ENCODE measurements at regions not wholly inside any gene's neighbourhood (a gene's known extent, or its start where the extent isn't known, plus 50 kb on each side); places are given as distances from the start of the nearest gene placed in this dataset.

GRCh38 chr6:91708534-91708933, 1121.7 kb upstream of the MAP3K7 start:
- no peak for DNase-seq (ENCODE audit: low spot score)

DNA sequence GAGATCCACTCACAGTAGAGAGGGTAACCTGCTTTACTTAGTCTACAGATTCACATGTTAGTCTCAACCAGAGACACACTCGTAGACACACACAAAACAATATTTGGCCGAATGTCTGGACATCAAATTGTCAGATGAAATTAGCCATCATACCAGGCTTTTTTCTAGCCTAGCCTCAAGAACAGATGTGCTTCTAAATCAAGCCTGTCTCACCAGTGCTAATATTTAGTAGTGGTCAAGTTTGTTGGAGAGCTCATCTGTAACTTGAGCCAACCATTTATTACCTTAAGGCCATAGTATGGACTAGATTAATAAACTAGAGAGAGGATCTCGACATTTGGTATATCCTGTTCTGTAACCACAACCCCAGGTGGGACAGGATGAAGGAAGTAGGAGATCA, 1118.8 kb upstream of the MAP3K7 start:
- DNase-seq (ENCODE audit: low spot score), result no peak

- no peak for DNase-seq (ENCODE audit: low spot score)
Observed at GRCh38 chr6:91704531-91704930, 1117.7 kb upstream of the MAP3K7 start.

GRCh38 chr6:91697010-91697695, 1110.3 kb upstream of the MAP3K7 start:
- no peak for DNase-seq (ENCODE audit: low spot score)

DNA sequence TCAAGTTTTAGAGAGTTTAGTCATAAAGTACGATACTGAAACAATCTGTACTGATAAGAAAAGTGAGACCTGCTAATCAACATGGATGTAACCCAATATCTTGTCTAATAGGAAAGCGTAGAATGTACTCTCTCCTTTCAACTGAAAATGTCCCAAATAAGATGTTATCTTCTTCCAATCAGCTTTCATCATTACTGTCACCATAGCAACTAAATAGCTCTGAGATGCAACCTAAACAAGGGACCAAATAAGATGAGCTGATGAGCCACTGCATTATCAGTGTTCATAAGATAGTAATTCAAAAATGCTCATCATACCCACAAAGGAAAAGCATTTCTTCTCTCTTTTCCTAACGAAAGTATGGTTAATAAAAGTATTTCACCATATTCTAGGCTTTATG, 1108.3 kb upstream of the MAP3K7 start:
- no peak for DNase-seq (ENCODE audit: low spot score)

- DNase-seq (ENCODE audit: low spot score), result no peak
Observed at GRCh38 chr6:91694016-91694654, 1107.3 kb upstream of the MAP3K7 start.

DNA sequence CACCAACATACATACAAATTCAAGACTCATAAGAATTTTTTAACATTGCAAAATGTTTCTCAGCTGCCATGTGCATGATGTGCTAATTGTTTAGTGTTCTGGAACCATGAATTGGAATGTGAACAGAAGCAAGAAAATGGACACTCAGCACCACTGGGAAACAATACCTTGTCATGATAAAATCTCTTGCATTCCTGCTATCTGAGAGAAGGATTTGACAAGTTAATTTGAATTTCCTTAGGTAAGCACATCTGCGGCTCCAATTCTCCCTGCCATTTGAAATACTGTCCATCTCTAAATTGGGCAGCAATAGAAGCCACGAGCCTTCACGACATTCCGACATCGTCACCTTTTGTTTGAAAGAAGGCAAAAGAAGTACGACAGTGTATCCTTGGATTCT, 1104.6 kb upstream of the MAP3K7 start:
- no peak for DNase-seq (ENCODE audit: low spot score)

- DNase-seq (ENCODE audit: low spot score), result no peak
Observed at GRCh38 chr6:91683240-91683639, 1096.4 kb upstream of the MAP3K7 start.

GRCh38 chr6:91681296-91681695, 1094.4 kb upstream of the MAP3K7 start:
- no peak for DNase-seq (ENCODE audit: low spot score)

DNA sequence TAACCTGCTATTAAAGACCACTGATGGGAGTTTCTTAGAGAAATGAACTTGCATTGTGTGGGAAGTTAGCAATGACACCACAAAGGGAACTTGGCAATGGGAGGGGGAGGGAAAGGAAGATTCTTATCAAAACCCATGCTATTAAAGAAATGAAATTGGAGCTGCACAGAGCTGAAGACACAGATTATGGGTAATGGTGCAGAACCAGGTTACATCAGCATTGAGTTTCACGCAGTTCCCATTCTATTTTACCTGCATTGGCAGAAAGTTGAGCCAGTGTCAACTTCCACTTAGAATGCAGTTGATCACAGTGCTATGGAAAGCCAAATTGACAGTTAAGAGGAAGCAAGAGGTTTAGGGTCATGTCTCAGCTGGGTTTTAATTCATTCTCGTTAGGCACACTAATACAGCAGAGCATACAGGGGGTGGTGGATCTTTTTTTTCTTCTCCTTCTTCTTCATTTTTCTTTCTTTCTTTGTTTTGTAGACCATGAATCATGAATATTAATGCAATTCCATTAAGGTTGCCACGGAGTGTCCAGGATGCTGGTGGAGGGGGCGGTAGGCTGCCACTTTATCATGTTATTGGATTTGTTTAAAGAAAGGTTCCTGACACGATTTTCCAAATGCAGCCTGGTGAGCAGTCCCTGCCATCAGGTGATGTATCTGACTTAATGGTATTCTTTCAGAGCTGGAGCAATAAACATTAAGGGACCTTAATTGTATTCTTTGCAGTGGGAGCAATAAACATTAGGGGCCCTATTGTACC, 1092.0 kb upstream of the MAP3K7 start:
- DNase-seq (ENCODE audit: low spot score), result no peak

DNA sequence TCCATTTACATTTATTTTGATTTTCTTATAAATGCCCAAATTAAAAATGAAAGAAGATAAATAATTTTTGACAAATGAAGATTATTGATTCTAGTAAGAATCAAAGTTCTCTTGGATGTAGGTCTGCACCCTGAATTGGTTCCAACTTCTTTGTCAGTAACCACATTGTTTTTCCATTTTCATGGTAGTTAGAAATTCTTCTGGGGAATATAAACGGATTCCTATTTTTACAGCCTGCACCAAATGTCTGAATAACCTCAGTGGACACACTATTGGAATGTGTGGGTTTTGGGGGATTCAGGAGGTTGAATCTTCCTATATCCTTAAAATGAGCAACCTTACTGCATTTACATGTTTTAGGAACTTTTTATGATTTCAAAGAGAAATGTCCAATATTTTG, 1085.3 kb upstream of the MAP3K7 start:
- no peak for DNase-seq (ENCODE audit: low spot score)

DNA sequence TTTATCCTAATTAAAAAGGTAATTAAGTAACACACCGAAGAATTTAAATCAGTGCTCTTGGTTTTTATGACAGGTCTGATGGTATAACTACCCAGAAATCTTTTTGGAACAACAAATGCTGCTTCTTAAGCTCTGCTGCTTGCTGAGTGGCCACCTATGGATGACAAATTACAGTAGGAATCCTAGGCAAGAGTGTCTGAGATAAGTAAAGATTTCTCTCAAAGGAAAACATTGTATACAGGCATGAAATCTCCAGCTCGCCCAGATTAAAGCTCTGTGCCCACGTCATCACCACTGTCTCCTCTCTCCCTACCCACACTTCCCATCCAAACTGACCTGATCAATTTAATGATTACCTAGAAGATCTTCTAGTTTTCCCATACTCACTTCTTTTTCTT, 1083.0 kb upstream of the MAP3K7 start:
- no peak for DNase-seq (ENCODE audit: low spot score)

DNA sequence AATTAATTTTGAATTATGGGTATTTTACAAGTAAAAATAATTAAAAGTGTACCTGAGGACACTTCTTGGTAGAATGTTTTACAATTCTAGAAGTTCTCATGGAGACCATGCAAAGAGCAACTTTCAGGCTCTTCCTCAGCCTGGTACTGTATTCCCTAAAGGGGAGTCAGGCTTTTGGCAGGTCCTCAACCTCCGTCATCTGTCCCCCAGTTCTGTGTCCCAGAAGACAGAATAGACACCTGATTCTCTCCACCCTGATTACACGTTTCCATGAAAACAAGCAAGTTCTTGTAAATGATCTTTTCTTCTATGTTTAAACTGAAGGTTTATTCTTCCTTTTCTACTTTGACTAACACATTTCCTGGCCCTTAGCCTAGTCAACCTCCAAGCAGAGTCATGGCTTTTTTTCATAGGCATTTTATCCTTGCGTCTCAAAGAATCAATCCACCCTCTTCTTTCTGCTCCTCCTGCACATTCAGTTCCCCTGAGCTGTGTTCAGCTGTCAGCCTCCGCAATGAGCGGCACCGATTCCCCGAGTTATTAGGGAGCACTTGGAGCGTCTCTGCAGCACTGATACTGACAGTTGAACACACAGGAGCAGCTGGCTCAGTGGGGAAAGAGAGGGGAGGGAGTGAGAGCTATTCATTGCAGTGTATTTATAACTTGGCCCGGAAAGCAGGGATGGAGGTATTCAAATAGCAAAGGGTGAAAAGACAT, 1082.4 kb upstream of the MAP3K7 start:
- DNase-seq (ENCODE audit: low spot score), result no peak

- no peak for DNase-seq (ENCODE audit: low spot score)
Observed at GRCh38 chr6:91667596-91667995, 1080.7 kb upstream of the MAP3K7 start.

- no peak for DNase-seq (ENCODE audit: low spot score)
Observed at GRCh38 chr6:91664327-91664959, 1077.6 kb upstream of the MAP3K7 start.

DNA sequence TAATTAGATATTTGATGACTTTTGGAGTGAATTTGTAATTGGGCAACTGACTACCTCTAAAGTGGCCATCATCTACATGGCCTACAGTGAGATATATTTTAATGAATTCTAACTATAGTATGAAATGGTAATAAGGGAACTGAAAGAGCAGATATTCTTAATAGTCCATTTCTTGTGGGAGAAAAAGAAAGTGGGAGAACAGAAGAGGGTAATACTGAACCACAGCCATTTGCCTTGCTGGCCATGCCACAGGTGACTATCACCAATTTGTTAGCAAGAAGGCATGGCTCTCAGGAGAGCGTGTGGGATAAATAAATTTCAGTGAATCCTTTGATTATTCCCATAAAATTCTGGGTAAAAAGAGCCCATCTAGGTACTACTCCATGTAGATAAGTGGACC, 1074.0 kb upstream of the MAP3K7 start:
- DNase-seq (ENCODE audit: low spot score), result no peak

GRCh38 chr6:91659891-91660290, 1073.0 kb upstream of the MAP3K7 start:
- DNase-seq (ENCODE audit: low spot score), result no peak

- no peak for DNase-seq (ENCODE audit: low spot score)
Observed at GRCh38 chr6:91654793-91655192, 1067.9 kb upstream of the MAP3K7 start.

GRCh38 chr6:91654357-91654756, 1067.5 kb upstream of the MAP3K7 start:
- DNase-seq (ENCODE audit: low spot score), result no peak

DNA sequence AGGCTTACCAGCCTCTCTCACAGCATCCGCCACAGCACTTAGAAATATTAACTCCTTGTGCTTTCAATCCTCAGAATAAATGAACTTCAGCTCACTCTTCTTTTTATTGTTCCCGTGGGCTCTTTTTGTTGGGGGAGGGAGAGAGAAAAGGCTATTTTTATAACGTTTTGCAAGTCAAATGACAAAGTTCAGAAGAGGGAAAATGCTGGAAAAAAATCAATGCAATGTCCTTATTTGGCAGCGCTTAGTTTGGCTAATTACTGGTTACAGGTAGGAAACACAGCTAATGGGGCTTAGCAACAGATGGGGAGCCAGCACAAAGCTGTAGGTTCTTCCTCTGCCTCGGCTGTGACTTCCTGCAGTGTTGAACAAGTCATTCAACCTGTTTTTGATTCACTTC, 1067.0 kb upstream of the MAP3K7 start:
- no peak for DNase-seq (ENCODE audit: low spot score)

- DNase-seq (ENCODE audit: low spot score), result no peak
Observed at GRCh38 chr6:91653076-91653723, 1066.3 kb upstream of the MAP3K7 start.

DNA sequence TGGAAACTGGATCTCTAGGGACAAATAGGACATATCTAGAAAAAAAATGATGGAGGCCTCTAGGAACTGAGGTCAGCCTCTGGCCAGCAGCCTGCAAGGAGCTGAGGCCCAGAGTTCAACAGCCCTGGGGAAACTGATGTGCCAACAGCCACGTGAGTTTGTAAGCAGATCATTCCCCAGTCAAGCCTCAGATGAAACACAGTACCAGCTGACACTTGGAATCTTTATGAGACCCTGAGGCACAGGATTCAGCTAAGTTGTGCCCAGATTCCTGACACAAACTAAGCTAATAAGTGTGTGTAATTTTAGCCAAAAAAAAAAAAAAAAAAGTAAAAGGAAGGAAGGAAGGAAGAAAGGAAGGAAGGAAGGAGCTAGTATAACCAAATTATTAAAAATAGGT, 1059.8 kb upstream of the MAP3K7 start:
- no peak for DNase-seq (ENCODE audit: low spot score)
